Left forelimb (tissue), 1 donor: ENCODE measurements at regions not wholly inside any gene's neighbourhood (a gene's known extent, or its start where the extent isn't known, plus 50 kb on each side); places are given as distances from the start of the nearest gene placed in this dataset.

Experiments
- DNase-seq: peaks from one replicate; pipeline ENCODE4 v3.0.0-alpha.2; 2018; ENCODE audit warnings: low spot score

- no peak for DNase-seq
These were observed 259.7 kb upstream of the ZNF608 start for GRCh38 chr5:125006011-125006685.

GRCh38 chr5:125010356-125010755 lies 263.9 kb upstream of the ZNF608 start:
- DNase-seq = no peak

- DNase-seq = no peak
These were observed 264.6 kb upstream of the ZNF608 start for GRCh38 chr5:125011014-125011413.

- DNase-seq = no peak
These were observed 265.0 kb upstream of the ZNF608 start for GRCh38 chr5:125011419-125011818.

GRCh38 chr5:125011947-125012346 lies 265.5 kb upstream of the ZNF608 start:
- no peak for DNase-seq

- no peak for DNase-seq
These were observed 266.4 kb upstream of the ZNF608 start for GRCh38 chr5:125012727-125013451.

- no peak for DNase-seq
These were observed 267.8 kb upstream of the ZNF608 start for GRCh38 chr5:125014202-125014601.

- DNase-seq = no peak
These were observed 271.4 kb upstream of the ZNF608 start for GRCh38 chr5:125017796-125018195.

- no peak for DNase-seq
These were observed 277.2 kb upstream of the ZNF608 start for GRCh38 chr5:125023673-125024072.

GRCh38 chr5:125026867-125027731 lies 280.7 kb upstream of the ZNF608 start:
- no peak for DNase-seq

GRCh38 chr5:125032286-125032685 lies 285.8 kb upstream of the ZNF608 start:
- DNase-seq = no peak

GRCh38 chr5:125033602-125034001 lies 287.2 kb upstream of the ZNF608 start:
- no peak for DNase-seq

- DNase-seq = no peak
These were observed 287.9 kb upstream of the ZNF608 start for GRCh38 chr5:125034331-125034730.

GRCh38 chr5:125036494-125036893 lies 290.1 kb upstream of the ZNF608 start:
- DNase-seq = no peak

GRCh38 chr5:125037020-125037419 lies 290.6 kb upstream of the ZNF608 start:
- DNase-seq = no peak

- DNase-seq = no peak
These were observed 291.1 kb upstream of the ZNF608 start for GRCh38 chr5:125037530-125037929.

- DNase-seq = no peak
These were observed 292.0 kb upstream of the ZNF608 start for GRCh38 chr5:125038477-125038876.

GRCh38 chr5:125041798-125042197 lies 295.4 kb upstream of the ZNF608 start:
- DNase-seq = no peak

GRCh38 chr5:125042261-125042890 lies 295.9 kb upstream of the ZNF608 start:
- no peak for DNase-seq

- peak; percentile 72 for DNase-seq
These were observed 297.4 kb upstream of the ZNF608 start for GRCh38 chr5:125043781-125044391.

- no peak for DNase-seq
These were observed 298.2 kb upstream of the ZNF608 start for GRCh38 chr5:125044491-125045282.
